OCI-LY1 (cell line): ENCODE measurements at regions not wholly inside any gene's neighbourhood (a gene's known extent, or its start where the extent isn't known, plus 50 kb on each side); places are given as distances from the start of the nearest gene placed in this dataset.

Source experiments
- H2AFZ ChIP-seq: fragments of 200-600 bp; sonication (generic), shearing (Covaris generic); 2 replicates; pipeline ENCODE4 v1.6.0; 2014; ENCODE audit warnings: antibody characterized with exemption, mild to moderate bottlenecking, low read length
- H3F3A ChIP-seq: fragments of 200-600 bp; sonication (generic), shearing (Covaris generic); 2 replicates; pipeline ENCODE4 v1.6.0; 2014; ENCODE audit warnings: mild to moderate bottlenecking, antibody characterized with exemption, low read length, moderate library complexity; ENCODE audit not compliant: insufficient read depth
- H3K27ac ChIP-seq: fragments of 200-600 bp; sonication (generic); 2 replicates; pipeline ENCODE4 v1.5.1; 2014; ENCODE audit warnings: low read length, mixed run types, mild to moderate bottlenecking, low read depth; ENCODE audit not compliant: poor library complexity, severe bottlenecking
- H3K27me3 ChIP-seq: fragments of 200-600 bp; sonication (generic); 2 replicates; pipeline ENCODE4 v1.6.0; 2014; ENCODE audit warnings: antibody characterized with exemption, mild to moderate bottlenecking, low read length, moderate library complexity; ENCODE audit not compliant: insufficient read depth
- H3K36me3 ChIP-seq: fragments of 200-600 bp; sonication (generic); 2 replicates; pipeline ENCODE4 v1.6.1; 2014; ENCODE audit warnings: mild to moderate bottlenecking, antibody characterized with exemption, low read length, moderate library complexity, mixed read lengths; ENCODE audit not compliant: insufficient read depth
- H3K4me1 ChIP-seq: fragments of 200-600 bp; sonication (generic); 2 replicates; pipeline ENCODE4 v1.5.1; 2014; ENCODE audit warnings: mild to moderate bottlenecking, low read length, moderate library complexity; ENCODE audit not compliant: insufficient read depth, severe bottlenecking
- H3K4me2 ChIP-seq: fragments of 200-600 bp; sonication (generic), shearing (Covaris generic); 2 replicates; pipeline ENCODE4 v1.6.1; 2014; ENCODE audit warnings: low read length
- H3K4me3 ChIP-seq: fragments of 200-600 bp; sonication (generic); 2 replicates; pipeline ENCODE4 v1.5.1; 2014; ENCODE audit warnings: low read length, low read depth, mild to moderate bottlenecking, mixed read lengths; ENCODE audit not compliant: poor library complexity, severe bottlenecking
- H3K79me2 ChIP-seq: fragments of 200-600 bp; shearing (Covaris generic); 2 replicates; pipeline ENCODE4 v1.6.1; 2016; ENCODE audit warnings: mixed run types, low read length, mixed read lengths; ENCODE audit not compliant: insufficient read depth
- H3K9ac ChIP-seq: fragments of 200-600 bp; sonication (generic), shearing (Covaris generic); 2 replicates; pipeline ENCODE4 v1.6.1; 2014; ENCODE audit warnings: mild to moderate bottlenecking, low read length, mixed read lengths
- H3K9me2 ChIP-seq: fragments of 200-600 bp; sonication (generic), shearing (Covaris generic); 2 replicates; pipeline ENCODE4 v1.6.1; 2014; ENCODE audit warnings: low read depth, mild to moderate bottlenecking, low read length, mixed read lengths
- H3K9me3 ChIP-seq: fragments of 200-600 bp; shearing (Covaris generic); 2 replicates; pipeline ENCODE4 v1.6.1; 2014; ENCODE audit warnings: low read length, mixed read lengths
- H4K20me1 ChIP-seq: fragments of 200-600 bp; sonication (generic), shearing (Covaris generic); 2 replicates; pipeline ENCODE4 v1.6.0; 2016; ENCODE audit warnings: mild to moderate bottlenecking, low read length; ENCODE audit not compliant: insufficient read depth
- CTCF ChIP-seq: fragments of 200-600 bp; sonication (generic), shearing (Covaris generic); IDR thresholded peaks from 2 replicates; pipeline ENCODE4 v1.5.1; 2017; ENCODE audit warnings: mild to moderate bottlenecking, antibody characterized with exemption, low read length, moderate library complexity, mixed read lengths
- EZH2 ChIP-seq: fragments of 200-600 bp; sonication (generic), shearing (Covaris generic); IDR thresholded peaks from 2 replicates; pipeline ENCODE4 v1.8.0; 2017; ENCODE audit warnings: borderline replicate concordance, mixed run types, mild to moderate bottlenecking, antibody characterized with exemption, low read length, moderate library complexity, mixed read lengths

- H3K4me3 ChIP-seq = no peak overlapping the region
- no peaks in the 10 kb centered on the region for H3K27me3 ChIP-seq
- no peaks in the 10 kb centered on the region for H3F3A ChIP-seq
- no peaks in the 10 kb centered on the region for H3K9me3 ChIP-seq
- H3K27ac ChIP-seq = no peak overlapping the region
- no peaks in the 10 kb centered on the region for H4K20me1 ChIP-seq
- H3K9ac ChIP-seq = no peak overlapping the region
- TF ChIP-seq CTCF (no peak), EZH2 (no peak)
- H3K4me2 ChIP-seq = no peak overlapping the region
- H2AFZ ChIP-seq = no peak overlapping the region
- H3K36me3 ChIP-seq = no peaks in the 10 kb centered on the region
- H3K9me2 ChIP-seq = no peaks in the 10 kb centered on the region
- H3K79me2 ChIP-seq = no peaks in the 10 kb centered on the region
- H3K4me1 ChIP-seq = no peaks in the 10 kb centered on the region
Observed at GRCh38 chr4:27154706-27155105, 294.1 kb downstream of the STIM2 start.

DNA sequence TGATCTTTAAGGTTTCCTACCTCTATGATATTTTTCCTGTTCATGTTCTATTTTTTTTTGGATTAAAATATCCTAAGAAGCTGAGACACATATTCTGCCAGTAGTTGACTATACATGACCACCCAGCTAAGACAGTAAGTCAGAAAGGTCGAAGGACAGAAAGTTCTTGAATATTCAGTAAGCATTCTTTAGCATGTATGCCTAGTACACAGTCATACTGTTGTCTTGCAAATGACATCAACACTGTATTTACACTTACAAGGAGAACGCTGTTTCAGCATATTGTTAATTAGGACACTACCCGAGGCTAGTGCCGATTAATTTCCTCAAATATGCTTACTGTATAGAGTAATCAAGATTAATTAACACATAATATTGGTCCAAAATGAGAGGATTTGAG is 300.6 kb downstream of the STIM2 start:
- H3K4me1 ChIP-seq = no peaks in the 10 kb centered on the region
- TF ChIP-seq EZH2 = no peak
- TF ChIP-seq CTCF = no peak
- H3K4me2 ChIP-seq = no peak overlapping the region
- H3K27ac ChIP-seq = no peak overlapping the region
- H4K20me1 ChIP-seq = no peaks in the 10 kb centered on the region
- no peak overlapping the region for H3K9ac ChIP-seq
- no peaks in the 10 kb centered on the region for H3K27me3 ChIP-seq
- no peaks in the 10 kb centered on the region for H3F3A ChIP-seq
- H3K79me2 ChIP-seq = no peaks in the 10 kb centered on the region
- H3K9me2 ChIP-seq = no peaks in the 10 kb centered on the region
- no peak overlapping the region for H3K4me3 ChIP-seq
- H3K9me3 ChIP-seq = no peaks in the 10 kb centered on the region
- no peak overlapping the region for H2AFZ ChIP-seq
- no peaks in the 10 kb centered on the region for H3K36me3 ChIP-seq

- Histone ChIP-seq H3K79me2 (no peaks in the 10 kb centered on the region), H3F3A (no peaks in the 10 kb centered on the region), H3K4me2 (no peak overlapping the region), H2AFZ (no peak overlapping the region), H3K4me3 (no peak overlapping the region), H3K27me3 (no peaks in the 10 kb centered on the region), H3K36me3 (no peaks in the 10 kb centered on the region), H3K9me3 (no peaks in the 10 kb centered on the region), H3K27ac (no peak overlapping the region), H3K9ac (no peak overlapping the region), H3K4me1 (no peaks in the 10 kb centered on the region), H3K9me2 (no peaks in the 10 kb centered on the region), H4K20me1 (no peaks in the 10 kb centered on the region)
- TF ChIP-seq CTCF (no peak), EZH2 (no peak)
Observed at GRCh38 chr4:27168783-27169182, 308.1 kb downstream of the STIM2 start.
